Neural cell (in vitro differentiated cells): ENCODE measurements at regions not wholly inside any gene's neighbourhood (a gene's known extent, or its start where the extent isn't known, plus 50 kb on each side); places are given as distances from the start of the nearest gene placed in this dataset.

Experiments used
- H2AFZ ChIP-seq: fragments of 200-600, 300-800 bp; sonication (generic), shearing (Covaris generic); 2 replicates; pipeline ENCODE4 v1.6.0; 2014; ENCODE audit warnings: low read depth, mild to moderate bottlenecking, antibody characterized with exemption, low read length, moderate library complexity
- H3F3A ChIP-seq: fragments of 200-600 bp; shearing (Covaris generic); 2 replicates; pipeline ENCODE4 v1.6.1; 2016; ENCODE audit warnings: mild to moderate bottlenecking, moderate library complexity, mixed read lengths, antibody characterized with exemption, low read length; ENCODE audit not compliant: insufficient read depth, poor library complexity, severe bottlenecking
- H3K27ac ChIP-seq: fragments of 200-600, 300-800 bp; sonication (generic), shearing (Covaris generic); 2 replicates; pipeline ENCODE4 v1.5.1; 2014; ENCODE audit warnings: mild to moderate bottlenecking, low read length, moderate library complexity
- H3K27me3 ChIP-seq: fragments of 300-800, 200-600 bp; sonication (generic), shearing (Covaris generic); 2 replicates; pipeline ENCODE4 v1.6.0; 2014; ENCODE audit warnings: mild to moderate bottlenecking, low read depth, low read length, moderate library complexity; ENCODE audit not compliant: insufficient read depth
- H3K36me3 ChIP-seq: fragments of 300-800, 200-600 bp; sonication (generic), shearing (Covaris generic); 2 replicates; pipeline ENCODE4 v1.5.1; 2014; ENCODE audit warnings: mild to moderate bottlenecking, antibody characterized with exemption, low read length, moderate library complexity; ENCODE audit not compliant: insufficient read depth
- H3K4me2 ChIP-seq: fragments of 300-800, 200-600 bp; sonication (generic), shearing (Covaris generic); 2 replicates; pipeline ENCODE4 v1.6.0; 2014; ENCODE audit warnings: mild to moderate bottlenecking, low read length
- H3K4me3 ChIP-seq: fragments of 300-800, 200-600 bp; sonication (generic), shearing (Covaris generic); 2 replicates; pipeline ENCODE4 v1.5.1; 2014; ENCODE audit warnings: mild to moderate bottlenecking, low read length, moderate library complexity
- H3K79me2 ChIP-seq: fragments of 200-600 bp; shearing (Covaris generic); replicated peaks from 2 replicates; pipeline ENCODE4 v1.6.0; 2014; ENCODE audit warnings: mild to moderate bottlenecking, low read length, moderate library complexity; ENCODE audit not compliant: insufficient read depth
- H3K9ac ChIP-seq: fragments of 300-800, 200-600 bp; sonication (generic), shearing (Covaris generic); 2 replicates; pipeline ENCODE4 v1.6.1; 2016; ENCODE audit warnings: mild to moderate bottlenecking, low read length, mixed read lengths
- H3K9me2 ChIP-seq: fragments of 200-600 bp; shearing (Covaris generic); 2 replicates; pipeline ENCODE4 v1.6.1; 2016; ENCODE audit warnings: mild to moderate bottlenecking, low read length, mixed read lengths; ENCODE audit not compliant: insufficient read depth
- H3K9me3 ChIP-seq: fragments of 200-600, 300-800 bp; sonication (generic), shearing (Covaris generic); 2 replicates; pipeline ENCODE4 v1.6.1; 2016; ENCODE audit warnings: mild to moderate bottlenecking, mixed run types, low read length, moderate library complexity, mixed read lengths
- H4K20me1 ChIP-seq: fragments of 200-600 bp; shearing (Covaris generic); 2 replicates; pipeline ENCODE4 v1.6.1; 2016; ENCODE audit warnings: mild to moderate bottlenecking, mixed run types; ENCODE audit not compliant: insufficient read depth
- EP300 ChIP-seq: fragments of 450-650 bp; conservative IDR thresholded peaks from 2 replicates; pipeline ENCODE4 v1.6.1; 2014; ENCODE audit warnings: antibody characterized with exemption, mild to moderate bottlenecking, moderate library complexity; ENCODE audit not compliant: poor library complexity, severe bottlenecking
- EZH2 ChIP-seq: fragments of 200-600, 300-800 bp; shearing (Covaris generic), sonication (generic); IDR thresholded peaks from 2 replicates; pipeline ENCODE4 v1.6.1; 2014; ENCODE audit warnings: antibody characterized with exemption, low read length, borderline replicate concordance, mild to moderate bottlenecking; ENCODE audit not compliant: insufficient read depth, poor library complexity, severe bottlenecking
- MXI1 ChIP-seq: fragments of 450-650 bp; conservative IDR thresholded peaks from 2 replicates; pipeline ENCODE4 v1.6.1; 2014; ENCODE audit warnings: antibody characterized with exemption, mild to moderate bottlenecking; ENCODE audit not compliant: poor library complexity, severe bottlenecking
- POLR2AphosphoS5 ChIP-seq: IDR thresholded peaks from 2 replicates; pipeline ENCODE4 v1.6.1; 2012
- RAD21 ChIP-seq: fragments of 450-650 bp; conservative IDR thresholded peaks from 2 replicates; pipeline ENCODE4 v1.6.1; 2014; ENCODE audit warnings: antibody characterized with exemption, mild to moderate bottlenecking, moderate library complexity
- SMC3 ChIP-seq: fragments of 450-650 bp; conservative IDR thresholded peaks from 2 replicates; pipeline ENCODE4 v1.6.1; 2014; ENCODE audit warnings: antibody characterized with exemption, mild to moderate bottlenecking, moderate library complexity; ENCODE audit not compliant: poor library complexity
- TAF1 ChIP-seq: IDR thresholded peaks from 2 replicates; pipeline ENCODE4 v1.6.1; 2012; ENCODE audit warnings: low read depth
- TF ChIP-seq, protein P1 (sequence below): fragments of 450-650 bp; IDR thresholded peaks from 2 replicates; pipeline ENCODE4 v1.5.1; 2014; ENCODE audit warnings: antibody characterized with exemption, mild to moderate bottlenecking, moderate library complexity; ENCODE audit not compliant: poor library complexity, severe bottlenecking
- TF ChIP-seq, protein P2 (sequence below): IDR thresholded peaks from 2 replicates; pipeline ENCODE4 v1.6.1; 2012; ENCODE audit warnings: borderline replicate concordance

DNA sequence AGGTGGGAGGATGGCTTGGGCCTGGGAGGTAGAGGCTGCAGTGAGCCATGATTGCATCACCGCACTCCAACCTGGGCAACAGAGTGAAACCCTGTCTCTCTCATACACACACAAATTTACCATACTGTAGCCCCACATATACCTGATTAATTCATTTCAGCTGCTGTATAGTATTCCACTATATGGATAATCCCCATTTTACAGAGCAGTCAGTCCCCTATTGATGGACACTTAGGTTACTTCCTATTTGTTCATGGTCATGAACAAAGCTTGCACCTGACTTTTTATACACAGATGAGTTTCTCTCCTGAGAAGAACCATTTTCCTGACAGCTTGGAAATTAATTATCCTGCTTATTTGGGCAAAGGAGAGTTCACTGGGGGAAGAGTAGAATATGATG lies 59.2 kb downstream of the EMX2 start:
- H3K9me3 ChIP-seq, result no peaks in the 10 kb centered on the region
- no peak overlapping the region for H3K4me2 ChIP-seq
- H3K9ac ChIP-seq, result no peak overlapping the region
- no peak overlapping the region for H3K4me3 ChIP-seq
- H3K27ac ChIP-seq, result no peak overlapping the region
- H3F3A ChIP-seq, result no peaks in the 10 kb centered on the region
- H4K20me1 ChIP-seq, result no peaks in the 10 kb centered on the region
- no peaks in the 10 kb centered on the region for H3K36me3 ChIP-seq
- no peaks in the 10 kb centered on the region for H3K27me3 ChIP-seq
- TF ChIP-seq, protein P1, sequence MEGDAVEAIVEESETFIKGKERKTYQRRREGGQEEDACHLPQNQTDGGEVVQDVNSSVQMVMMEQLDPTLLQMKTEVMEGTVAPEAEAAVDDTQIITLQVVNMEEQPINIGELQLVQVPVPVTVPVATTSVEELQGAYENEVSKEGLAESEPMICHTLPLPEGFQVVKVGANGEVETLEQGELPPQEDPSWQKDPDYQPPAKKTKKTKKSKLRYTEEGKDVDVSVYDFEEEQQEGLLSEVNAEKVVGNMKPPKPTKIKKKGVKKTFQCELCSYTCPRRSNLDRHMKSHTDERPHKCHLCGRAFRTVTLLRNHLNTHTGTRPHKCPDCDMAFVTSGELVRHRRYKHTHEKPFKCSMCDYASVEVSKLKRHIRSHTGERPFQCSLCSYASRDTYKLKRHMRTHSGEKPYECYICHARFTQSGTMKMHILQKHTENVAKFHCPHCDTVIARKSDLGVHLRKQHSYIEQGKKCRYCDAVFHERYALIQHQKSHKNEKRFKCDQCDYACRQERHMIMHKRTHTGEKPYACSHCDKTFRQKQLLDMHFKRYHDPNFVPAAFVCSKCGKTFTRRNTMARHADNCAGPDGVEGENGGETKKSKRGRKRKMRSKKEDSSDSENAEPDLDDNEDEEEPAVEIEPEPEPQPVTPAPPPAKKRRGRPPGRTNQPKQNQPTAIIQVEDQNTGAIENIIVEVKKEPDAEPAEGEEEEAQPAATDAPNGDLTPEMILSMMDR, result no peak
- TF ChIP-seq EZH2 (no peak), TAF1 (no peak), SMC3 (no peak), EP300 (no peak), POLR2AphosphoS5 (no peak), RAD21 (no peak), MXI1 (no peak)
- TF ChIP-seq, protein P2, sequence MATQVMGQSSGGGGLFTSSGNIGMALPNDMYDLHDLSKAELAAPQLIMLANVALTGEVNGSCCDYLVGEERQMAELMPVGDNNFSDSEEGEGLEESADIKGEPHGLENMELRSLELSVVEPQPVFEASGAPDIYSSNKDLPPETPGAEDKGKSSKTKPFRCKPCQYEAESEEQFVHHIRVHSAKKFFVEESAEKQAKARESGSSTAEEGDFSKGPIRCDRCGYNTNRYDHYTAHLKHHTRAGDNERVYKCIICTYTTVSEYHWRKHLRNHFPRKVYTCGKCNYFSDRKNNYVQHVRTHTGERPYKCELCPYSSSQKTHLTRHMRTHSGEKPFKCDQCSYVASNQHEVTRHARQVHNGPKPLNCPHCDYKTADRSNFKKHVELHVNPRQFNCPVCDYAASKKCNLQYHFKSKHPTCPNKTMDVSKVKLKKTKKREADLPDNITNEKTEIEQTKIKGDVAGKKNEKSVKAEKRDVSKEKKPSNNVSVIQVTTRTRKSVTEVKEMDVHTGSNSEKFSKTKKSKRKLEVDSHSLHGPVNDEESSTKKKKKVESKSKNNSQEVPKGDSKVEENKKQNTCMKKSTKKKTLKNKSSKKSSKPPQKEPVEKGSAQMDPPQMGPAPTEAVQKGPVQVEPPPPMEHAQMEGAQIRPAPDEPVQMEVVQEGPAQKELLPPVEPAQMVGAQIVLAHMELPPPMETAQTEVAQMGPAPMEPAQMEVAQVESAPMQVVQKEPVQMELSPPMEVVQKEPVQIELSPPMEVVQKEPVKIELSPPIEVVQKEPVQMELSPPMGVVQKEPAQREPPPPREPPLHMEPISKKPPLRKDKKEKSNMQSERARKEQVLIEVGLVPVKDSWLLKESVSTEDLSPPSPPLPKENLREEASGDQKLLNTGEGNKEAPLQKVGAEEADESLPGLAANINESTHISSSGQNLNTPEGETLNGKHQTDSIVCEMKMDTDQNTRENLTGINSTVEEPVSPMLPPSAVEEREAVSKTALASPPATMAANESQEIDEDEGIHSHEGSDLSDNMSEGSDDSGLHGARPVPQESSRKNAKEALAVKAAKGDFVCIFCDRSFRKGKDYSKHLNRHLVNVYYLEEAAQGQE, result no peak
- H3K9me2 ChIP-seq, result no peaks in the 10 kb centered on the region
- no peak overlapping the region for H2AFZ ChIP-seq
- no peaks in the 10 kb centered on the region for H3K79me2 ChIP-seq

DNA sequence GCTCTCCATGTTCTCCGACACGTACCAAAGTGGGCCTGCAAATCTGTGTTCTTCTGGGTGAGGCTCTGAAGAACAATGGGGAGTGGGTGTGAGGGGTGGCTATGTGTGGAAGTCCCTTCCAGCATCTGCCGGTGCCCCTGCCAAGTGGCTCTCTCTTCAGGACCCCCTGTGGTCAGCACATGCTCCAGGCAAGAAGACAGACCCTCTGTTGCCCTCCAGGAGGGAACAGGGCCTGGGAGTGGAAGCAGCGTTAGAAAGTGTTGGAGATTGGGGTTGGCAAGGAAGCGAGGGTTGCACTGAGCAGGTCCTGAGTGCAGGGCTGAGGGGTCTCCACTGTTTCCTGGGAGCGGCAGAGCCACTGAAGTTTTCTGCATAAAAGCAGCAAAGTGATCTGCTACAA lies 60.5 kb downstream of the EMX2 start:
- H3K27me3 ChIP-seq, result no peaks in the 10 kb centered on the region
- H3K9ac ChIP-seq, result no peak overlapping the region
- H3K4me3 ChIP-seq, result no peak overlapping the region
- no peaks in the 10 kb centered on the region for H3K9me2 ChIP-seq
- H3K27ac ChIP-seq, result no peak overlapping the region
- H3F3A ChIP-seq, result no peaks in the 10 kb centered on the region
- no peak overlapping the region for H2AFZ ChIP-seq
- H3K79me2 ChIP-seq, result no peaks in the 10 kb centered on the region
- H4K20me1 ChIP-seq, result no peaks in the 10 kb centered on the region
- no peaks in the 10 kb centered on the region for H3K36me3 ChIP-seq
- H3K4me2 ChIP-seq, result no peak overlapping the region
- no peaks in the 10 kb centered on the region for H3K9me3 ChIP-seq
- TF ChIP-seq, protein P2, result no peak
- TF ChIP-seq EP300 (no peak), POLR2AphosphoS5 (no peak), EZH2 (no peak), RAD21 (no peak), MXI1 (no peak), TAF1 (no peak), SMC3 (no peak)
- TF ChIP-seq, protein P1, result no peak
